ENCODE measurements at regions not wholly inside any gene's neighbourhood (a gene's known extent, or its start where the extent isn't known, plus 50 kb on each side); places are given as distances from the start of the nearest gene placed in this dataset.

GRCh38 chr7:17408245-17408903 is 109.9 kb downstream of the AHR start (continued):
- TF ChIP-seq AKNA (CRISPR knock-in tag; IDR thresholded peaks at IDR 0.05; ENCODE audit: borderline replicate concordance) (no peak), ZBTB8A (CRISPR knock-in tag; IDR thresholded peaks at IDR 0.05; ENCODE audit: borderline replicate concordance, low read depth) (no peak), PPARG (CRISPR knock-in tag; conservative IDR thresholded peaks at IDR 0.05) (peak; percentile 73; the same call in 1 of the 2 replicates), HNF4A (CRISPR knock-in tag; IDR thresholded peaks at IDR 0.05) (peak; percentile 88), ZNF670 (CRISPR knock-in tag; IDR thresholded peaks at IDR 0.05; ENCODE audit: borderline replicate concordance) (peak; percentile 65; the same call in 1 of the 2 replicates), ZBTB25 (CRISPR knock-in tag; IDR thresholded peaks at IDR 0.05) (peak; percentile 71), NR2F2 (IDR thresholded peaks at IDR 0.05; ENCODE audit: borderline replicate concordance, low read depth) (peak; percentile 91), SIX4 (CRISPR knock-in tag; IDR thresholded peaks at IDR 0.05) (peak; percentile 82), ZFP91 (CRISPR knock-in tag; IDR thresholded peaks at IDR 0.05; ENCODE audit: borderline replicate concordance) (no peak), SRSF1 (optimal IDR thresholded peaks at IDR 0.05; ENCODE audit: low read depth, low read length) (no peak), NPAS2 (CRISPR knock-in tag; IDR thresholded peaks at IDR 0.05; ENCODE audit: borderline replicate concordance) (no peak), MYPOP (CRISPR knock-in tag; IDR thresholded peaks at IDR 0.05) (peak; percentile 46; the same call in 1 of the 2 replicates), HMGXB4 (CRISPR knock-in tag; IDR thresholded peaks at IDR 0.05; ENCODE audit: borderline replicate concordance in 1 of 2, low read depth in 1 of 2) (no peak), MAFK (conservative IDR thresholded peaks at IDR 0.05 in 1 of 2, IDR thresholded peaks at IDR 0.05 in 1 of 2; ENCODE audit: low read length in 2 of 2) (no peak), KMT2B (CRISPR knock-in tag; IDR thresholded peaks at IDR 0.05) (peak; percentile 53; the same call in 1 of the 2 replicates), ATF1 (CRISPR knock-in tag; IDR thresholded peaks at IDR 0.05) (0 out of 2 replicates have a peak, but pooled peaks have one; percentile 36), TSC22D2 (CRISPR knock-in tag; IDR thresholded peaks at IDR 0.05; ENCODE audit: borderline replicate concordance) (no peak)

Measured in HepG2 (cell line).